ENCODE measurements at regions not wholly inside any gene's neighbourhood (a gene's known extent, or its start where the extent isn't known, plus 50 kb on each side); places are given as distances from the start of the nearest gene placed in this dataset.

GRCh38 chr9:31104249-31104648, 1280.2 kb upstream of the ACO1 start:
- Histone ChIP-seq H3K27me3 (ENCODE audit: insufficient read depth, low read length) (no peaks in the 10 kb centered on the region), H2AFZ (ENCODE audit: low read length) (no peak overlapping the region), H3K9me3 (ENCODE audit: low read length) (no peaks in the 10 kb centered on the region), H3K4me1 (ENCODE audit: insufficient read depth, low read length, severe bottlenecking) (no peaks in the 10 kb centered on the region), H3K79me2 (ENCODE audit: insufficient read depth, low read length) (no peaks in the 10 kb centered on the region), H3K36me3 (ENCODE audit: insufficient read depth, low read length) (no peaks in the 10 kb centered on the region), H3K9ac (ENCODE audit: low read length) (no peak overlapping the region), H3K27ac (ENCODE audit: low read depth, low read length, poor library complexity, severe bottlenecking) (no peak overlapping the region), H4K20me1 (ENCODE audit: insufficient read depth, low read length) (no peaks in the 10 kb centered on the region), H3K9me2 (ENCODE audit: low read depth, low read length) (no peaks in the 10 kb centered on the region), H3K4me2 (ENCODE audit: low read length) (no peak overlapping the region), H3F3A (ENCODE audit: insufficient read depth, low read length) (no peaks in the 10 kb centered on the region), H3K4me3 (ENCODE audit: low read depth, low read length, poor library complexity, severe bottlenecking) (no peak overlapping the region)
- TF ChIP-seq CTCF (IDR thresholded peaks at IDR 0.05; ENCODE audit: low read length): no peak
- TF ChIP-seq EZH2 (IDR thresholded peaks at IDR 0.05; ENCODE audit: borderline replicate concordance, low read length): no peak

- Histone ChIP-seq H3K4me2 (ENCODE audit: low read length) (no peak overlapping the region), H3K9ac (ENCODE audit: low read length) (no peak overlapping the region), H3K27me3 (ENCODE audit: insufficient read depth, low read length) (no peaks in the 10 kb centered on the region), H3K9me3 (ENCODE audit: low read length) (no peaks in the 10 kb centered on the region), H3K79me2 (ENCODE audit: insufficient read depth, low read length) (no peaks in the 10 kb centered on the region), H3K27ac (ENCODE audit: low read depth, low read length, poor library complexity, severe bottlenecking) (no peak overlapping the region), H3K9me2 (ENCODE audit: low read depth, low read length) (no peaks in the 10 kb centered on the region), H3K4me3 (ENCODE audit: low read depth, low read length, poor library complexity, severe bottlenecking) (no peak overlapping the region), H2AFZ (ENCODE audit: low read length) (no peak overlapping the region), H3K36me3 (ENCODE audit: insufficient read depth, low read length) (no peaks in the 10 kb centered on the region), H4K20me1 (ENCODE audit: insufficient read depth, low read length) (no peaks in the 10 kb centered on the region), H3K4me1 (ENCODE audit: insufficient read depth, low read length, severe bottlenecking) (no peaks in the 10 kb centered on the region), H3F3A (ENCODE audit: insufficient read depth, low read length) (no peaks in the 10 kb centered on the region)
- no peak for TF ChIP-seq EZH2 (IDR thresholded peaks at IDR 0.05; ENCODE audit: borderline replicate concordance, low read length)
- TF ChIP-seq CTCF (IDR thresholded peaks at IDR 0.05; ENCODE audit: low read length): no peak
Observed at GRCh38 chr9:31112491-31112890, 1272.0 kb upstream of the ACO1 start.

DNA sequence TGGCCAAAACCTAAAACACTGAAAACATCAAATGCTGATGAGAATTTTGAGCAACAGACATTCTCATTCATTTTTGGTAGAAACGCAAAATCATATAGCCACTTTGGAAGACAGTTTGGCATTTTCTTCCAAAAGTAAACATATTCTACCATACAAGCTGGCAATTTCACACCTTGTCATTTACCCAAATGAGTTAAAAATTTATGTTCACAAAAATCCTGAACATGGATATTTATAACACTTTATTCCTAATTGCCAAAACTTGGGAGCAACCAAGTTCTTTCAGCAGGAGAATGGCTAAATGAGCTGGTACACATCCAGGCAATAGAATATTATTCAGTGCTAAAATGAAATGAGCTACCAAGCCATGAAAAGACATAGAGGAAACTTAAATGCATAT, 1270.1 kb upstream of the ACO1 start:
- Histone ChIP-seq H3K4me2 (ENCODE audit: low read length) (no peak overlapping the region), H3K4me3 (ENCODE audit: low read depth, low read length, poor library complexity, severe bottlenecking) (no peak overlapping the region), H3K36me3 (ENCODE audit: insufficient read depth, low read length) (no peaks in the 10 kb centered on the region), H3K4me1 (ENCODE audit: insufficient read depth, low read length, severe bottlenecking) (no peaks in the 10 kb centered on the region), H2AFZ (ENCODE audit: low read length) (no peak overlapping the region), H3K9me2 (ENCODE audit: low read depth, low read length) (no peaks in the 10 kb centered on the region), H4K20me1 (ENCODE audit: insufficient read depth, low read length) (no peaks in the 10 kb centered on the region), H3K27me3 (ENCODE audit: insufficient read depth, low read length) (no peaks in the 10 kb centered on the region), H3K79me2 (ENCODE audit: insufficient read depth, low read length) (no peaks in the 10 kb centered on the region), H3K9me3 (ENCODE audit: low read length) (no peaks in the 10 kb centered on the region), H3F3A (ENCODE audit: insufficient read depth, low read length) (no peaks in the 10 kb centered on the region), H3K9ac (ENCODE audit: low read length) (no peak overlapping the region), H3K27ac (ENCODE audit: low read depth, low read length, poor library complexity, severe bottlenecking) (no peak overlapping the region)
- no peak for TF ChIP-seq EZH2 (IDR thresholded peaks at IDR 0.05; ENCODE audit: borderline replicate concordance, low read length)
- no peak for TF ChIP-seq CTCF (IDR thresholded peaks at IDR 0.05; ENCODE audit: low read length)
